ENCODE measurements at regions not wholly inside any gene's neighbourhood (a gene's known extent, or its start where the extent isn't known, plus 50 kb on each side); places are given as distances from the start of the nearest gene placed in this dataset.

DNA sequence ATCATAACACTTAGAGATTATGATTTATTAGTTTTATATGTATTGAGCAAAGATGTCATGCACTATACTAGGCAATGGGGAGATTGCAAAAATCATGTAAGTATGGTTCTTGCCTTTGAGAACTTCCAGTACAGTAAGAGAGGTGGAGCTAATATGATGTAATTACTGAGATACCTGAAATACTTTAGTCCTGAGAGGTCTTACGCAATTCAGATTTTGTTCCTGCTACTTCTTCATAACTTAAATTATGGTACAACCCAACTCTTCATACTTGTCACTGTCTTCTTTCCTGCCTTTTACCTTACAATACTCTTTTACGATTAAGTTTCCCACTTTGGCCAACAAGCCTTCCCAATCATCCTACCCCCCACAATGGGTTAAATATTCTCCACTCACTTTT, 564.2 kb upstream of the PITX2 start:
- DNase-seq = no peak

DNA sequence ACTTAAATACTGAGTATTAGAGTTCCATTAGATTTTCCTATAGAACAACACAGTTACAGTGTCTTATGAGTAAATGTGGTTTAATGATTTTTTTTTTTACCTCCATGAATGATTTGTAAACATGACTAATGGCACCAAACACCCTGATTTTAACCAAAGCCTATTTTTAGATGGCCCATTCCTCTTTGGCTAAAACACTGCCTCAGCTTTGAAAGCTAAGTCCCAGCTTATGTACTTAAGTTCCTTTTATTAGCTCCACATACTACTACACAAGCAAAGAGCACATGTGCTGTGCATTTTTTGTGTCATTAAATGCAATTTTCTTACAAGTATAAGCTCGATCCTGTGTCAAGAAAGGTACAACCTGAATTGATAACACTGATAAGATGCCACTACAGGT, 575.6 kb upstream of the PITX2 start:
- no peak for DNase-seq

DNA sequence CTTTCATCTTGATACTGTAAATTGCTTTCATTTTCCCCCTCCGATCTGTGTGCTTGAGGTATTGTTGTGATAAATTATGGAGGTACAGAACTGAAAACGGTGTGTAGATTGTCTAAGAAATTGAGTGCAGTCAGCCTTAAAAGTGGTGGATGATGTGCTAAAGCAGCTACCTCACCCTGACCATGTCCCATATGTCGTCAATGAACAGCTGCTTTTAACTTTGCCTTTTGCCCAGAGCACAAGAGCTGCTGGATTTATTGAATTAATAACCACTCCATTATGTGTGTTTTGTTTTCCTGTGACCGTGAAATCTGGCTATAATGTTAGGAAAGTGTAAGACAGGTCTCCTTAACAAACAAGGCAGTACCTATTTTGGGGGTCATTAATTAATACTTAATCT, 581.9 kb upstream of the PITX2 start:
- no peak for DNase-seq

DNA sequence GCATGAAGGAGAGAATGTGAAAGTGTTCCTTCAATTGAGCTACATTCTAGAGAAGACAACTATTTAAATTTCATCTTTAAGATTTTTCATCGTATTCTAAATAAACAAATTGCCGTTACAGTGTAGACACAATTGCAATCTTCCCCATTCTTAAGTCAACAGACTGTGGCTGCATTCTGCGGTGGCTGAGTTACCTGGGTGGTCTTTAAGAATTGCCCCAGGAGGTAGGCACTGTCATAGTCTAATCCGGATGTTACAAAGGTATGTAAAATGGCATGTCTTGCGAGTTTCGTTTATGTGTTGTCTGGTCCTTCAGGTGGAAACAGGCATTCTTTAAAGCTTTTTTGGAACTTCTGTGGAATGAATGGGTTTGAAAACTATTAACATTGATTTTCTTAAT, 586.1 kb upstream of the PITX2 start:
- DNase-seq = no peak

DNA sequence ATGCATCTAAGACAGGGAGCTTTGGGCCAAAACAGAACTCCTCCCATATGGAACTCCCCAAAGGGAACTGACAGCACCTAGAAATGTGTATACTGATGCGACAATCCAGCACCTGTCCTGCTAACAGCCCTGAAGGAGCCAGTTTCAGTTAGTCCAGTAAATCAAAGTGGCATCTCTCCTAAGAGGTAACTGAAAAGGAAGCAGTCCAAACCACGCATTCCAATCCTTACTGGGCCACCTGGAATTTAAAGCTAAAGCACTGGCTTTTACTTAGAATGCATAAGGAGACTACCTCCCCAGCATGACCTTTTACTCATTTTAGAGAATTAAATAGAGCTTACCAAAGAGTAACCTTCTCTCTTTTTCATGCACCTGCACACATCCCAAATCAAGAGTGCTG, 586.8 kb upstream of the PITX2 start:
- DNase-seq = no peak

DNA sequence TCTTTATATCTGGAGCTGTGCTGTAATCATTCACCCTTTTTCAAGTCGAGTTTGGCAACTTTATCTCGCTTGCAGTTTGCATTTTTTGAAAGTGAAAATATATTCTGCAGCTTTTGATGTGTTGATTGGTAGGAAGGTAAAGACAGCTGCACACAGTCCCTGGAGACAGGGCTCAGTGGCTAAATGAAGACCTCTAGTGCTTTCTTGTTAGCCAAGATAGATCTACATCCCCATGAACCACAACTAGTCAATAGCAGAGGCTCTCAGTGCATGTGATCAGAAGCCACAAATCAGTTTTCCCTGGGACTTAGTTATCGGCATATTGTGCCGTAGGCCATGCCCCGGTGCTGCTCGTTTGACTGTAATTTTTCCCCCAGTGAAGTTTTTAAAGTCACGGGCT, 587.7 kb upstream of the PITX2 start:
- no peak for DNase-seq

DNA sequence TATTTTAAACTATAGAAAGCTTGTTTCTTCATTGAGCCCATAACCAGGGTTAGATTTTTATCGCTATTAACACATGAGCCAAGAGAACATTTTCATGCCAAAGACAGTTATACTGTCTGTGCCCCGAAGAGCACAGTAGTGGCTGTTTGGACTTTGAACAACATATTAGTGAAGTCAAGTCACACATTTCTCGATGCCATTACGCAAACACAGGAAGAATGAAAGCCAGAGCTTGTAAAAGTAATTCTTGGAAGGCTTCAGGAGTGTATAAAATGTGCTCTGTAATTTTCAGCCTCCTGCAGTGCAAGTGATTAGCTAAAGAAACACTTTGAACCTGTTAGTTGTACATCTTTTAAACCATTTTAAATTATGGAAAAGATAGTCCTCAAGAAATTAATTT, 590.7 kb upstream of the PITX2 start:
- DNase-seq = no peak

DNA sequence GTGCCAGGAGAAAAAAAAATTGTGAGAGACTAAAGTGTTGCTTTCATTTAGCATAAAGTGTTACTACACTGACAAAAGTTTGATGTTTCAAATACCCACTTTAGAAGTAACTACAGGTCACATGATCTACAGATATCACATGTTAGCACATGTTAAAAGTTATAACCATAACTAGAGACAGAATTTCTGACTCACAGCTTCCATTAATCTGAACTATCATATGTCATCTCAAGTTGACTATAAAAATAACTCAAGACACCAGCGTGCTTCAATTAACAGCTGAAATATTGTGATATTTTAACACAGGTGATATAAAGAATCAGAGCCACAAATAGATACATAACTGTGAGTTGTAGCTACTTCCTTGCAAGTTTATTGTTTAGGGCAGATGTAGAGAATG, 591.5 kb upstream of the PITX2 start:
- DNase-seq = no peak

DNA sequence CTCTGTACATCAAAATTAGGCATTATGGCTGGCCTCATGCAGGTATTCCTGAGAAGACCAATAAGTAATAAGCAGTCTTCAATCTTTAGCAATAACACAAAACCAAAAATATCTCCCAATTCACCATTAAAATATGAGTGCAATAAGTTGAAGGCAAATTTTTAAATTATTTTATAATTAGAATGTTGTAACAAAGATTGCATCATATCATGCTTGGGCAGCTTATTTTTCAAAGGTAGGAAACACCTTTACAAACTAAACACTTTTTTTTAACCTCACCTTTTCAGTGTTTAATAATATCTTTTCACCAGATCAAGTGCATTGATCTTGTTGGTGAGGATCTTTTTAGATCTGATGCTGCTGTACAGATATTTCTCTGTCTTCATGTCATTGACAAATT, 592.9 kb upstream of the PITX2 start:
- no peak for DNase-seq

DNA sequence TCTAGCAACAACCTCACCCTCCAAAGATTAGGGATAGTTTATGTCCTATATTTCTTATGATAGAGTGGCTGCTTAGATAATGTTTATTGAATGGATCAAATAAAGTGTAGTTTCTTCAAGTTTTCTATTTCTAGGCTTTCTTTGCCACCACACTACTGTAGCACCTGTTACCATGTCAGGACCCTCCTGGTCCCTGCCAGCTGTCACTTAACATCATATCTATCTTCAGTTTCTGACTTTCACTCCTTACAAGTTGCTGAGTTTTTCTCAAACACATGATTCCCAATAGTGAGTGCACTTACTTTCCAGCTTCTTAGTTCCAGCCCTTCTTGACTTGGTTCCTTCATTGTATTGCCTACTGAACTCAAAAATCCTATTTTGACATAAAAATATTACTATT, 593.9 kb upstream of the PITX2 start:
- DNase-seq = no peak

DNA sequence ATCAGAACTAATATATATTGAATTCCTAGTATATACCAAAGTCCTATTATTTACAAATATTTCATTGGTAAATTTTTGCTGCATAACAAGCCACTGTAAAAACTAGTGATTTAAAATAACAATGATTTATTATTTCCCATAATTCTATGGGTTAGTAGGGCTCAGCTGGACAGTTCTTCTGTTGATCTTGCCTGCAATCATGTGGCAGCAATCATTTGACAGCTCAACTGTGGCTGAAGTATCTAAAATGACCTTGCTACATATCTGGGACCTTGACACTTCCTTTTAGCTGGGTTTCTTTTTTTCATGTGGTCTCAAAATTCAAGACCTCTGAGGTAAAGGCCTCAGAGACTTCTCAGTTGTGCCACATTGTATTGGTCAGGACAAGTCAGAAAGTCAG, 598.5 kb upstream of the PITX2 start:
- DNase-seq = no peak

DNA sequence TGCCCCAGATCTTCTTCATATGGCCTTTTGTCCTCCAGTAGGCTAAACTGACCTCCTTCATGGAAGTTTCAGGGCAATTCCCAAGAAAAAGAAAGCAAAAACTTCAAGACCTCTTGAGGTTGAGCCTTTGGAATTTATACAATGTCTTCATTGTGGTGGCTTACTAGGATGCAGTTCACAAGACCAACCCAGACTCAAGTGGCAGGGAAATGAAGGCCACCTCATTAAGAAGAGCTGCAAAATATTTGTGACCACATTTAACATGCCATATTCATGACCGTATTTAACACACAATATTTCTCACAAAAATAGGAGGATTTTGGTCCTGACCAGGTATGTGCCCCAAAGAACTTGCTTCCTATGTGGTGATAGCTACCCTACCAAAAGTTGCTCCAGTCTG, 605.5 kb upstream of the PITX2 start:
- no peak for DNase-seq

DNA sequence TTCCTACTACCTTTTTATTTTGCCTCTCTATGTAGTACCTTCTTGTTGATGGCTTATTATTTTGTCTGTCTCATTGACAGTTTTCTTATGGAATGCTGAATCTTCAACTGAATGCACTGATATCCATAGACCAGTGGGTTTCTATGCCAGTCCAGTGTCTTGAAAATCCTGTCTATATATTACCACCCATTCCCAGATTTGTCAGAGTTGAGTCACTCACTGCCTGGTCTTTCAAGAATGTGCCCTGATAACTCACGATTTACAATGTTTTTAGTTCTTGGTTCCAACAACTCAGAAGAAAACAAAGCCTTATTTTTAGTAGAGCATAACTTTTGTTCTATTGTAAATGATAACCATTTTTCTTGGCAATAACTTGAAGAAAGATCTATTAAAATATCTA, 606.0 kb upstream of the PITX2 start:
- DNase-seq = no peak

DNA sequence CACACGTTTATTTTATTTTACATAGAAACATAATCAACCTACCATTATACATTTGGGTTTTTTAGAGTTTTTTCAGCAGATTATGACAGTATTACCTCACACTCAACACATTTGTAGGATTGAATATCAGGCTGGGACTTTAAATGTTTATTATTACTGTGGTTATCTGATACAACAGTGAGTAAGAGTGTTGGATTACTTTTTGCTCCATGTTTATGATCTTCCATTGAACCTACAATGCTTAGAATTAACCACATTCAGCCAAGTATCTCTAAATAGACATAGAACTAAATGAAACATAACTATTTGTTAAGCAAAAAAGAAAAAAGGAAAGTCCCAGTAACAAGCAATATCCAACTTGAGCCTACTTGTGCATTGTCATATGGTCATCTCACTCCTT, 607.4 kb upstream of the PITX2 start:
- no peak for DNase-seq

DNA sequence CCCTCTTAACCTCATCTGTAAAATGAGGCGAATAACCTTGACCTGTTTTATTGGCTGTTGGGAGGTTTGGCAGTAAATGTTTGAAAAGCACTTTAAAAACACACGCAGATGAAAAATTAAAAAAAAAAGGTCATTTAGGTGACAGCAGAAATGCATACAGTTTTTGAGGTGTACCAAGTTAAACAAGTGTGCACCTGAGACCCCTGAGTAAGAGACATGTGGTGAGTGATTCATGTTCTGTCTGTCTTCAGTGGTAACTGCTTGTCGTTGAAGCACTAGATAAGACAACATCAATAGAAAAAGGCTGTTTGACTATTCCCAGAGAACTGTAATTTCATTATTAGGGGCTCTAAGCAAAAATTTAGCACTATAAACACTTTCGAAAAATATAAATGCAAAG, 608.4 kb upstream of the PITX2 start:
- DNase-seq = no peak

DNA sequence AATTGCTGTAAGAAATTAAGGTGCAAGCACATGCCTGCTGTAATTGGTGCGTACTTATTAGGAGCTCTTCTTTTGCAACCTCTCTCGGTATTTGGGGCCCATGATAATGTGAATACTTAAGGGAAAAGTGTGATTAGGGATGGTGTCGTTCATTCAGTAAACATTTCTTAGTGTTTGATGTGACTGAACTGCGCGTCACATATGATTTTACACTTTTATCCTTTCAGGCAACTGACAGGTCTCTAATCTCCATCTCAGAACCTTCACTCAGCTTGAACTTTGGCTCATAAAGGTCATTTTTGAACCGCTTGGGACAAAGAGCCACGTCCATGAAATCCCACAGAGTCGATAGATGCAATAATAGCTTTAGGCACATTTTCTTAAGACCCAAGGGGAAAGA, 612.1 kb upstream of the PITX2 start:
- DNase-seq = no peak

DNA sequence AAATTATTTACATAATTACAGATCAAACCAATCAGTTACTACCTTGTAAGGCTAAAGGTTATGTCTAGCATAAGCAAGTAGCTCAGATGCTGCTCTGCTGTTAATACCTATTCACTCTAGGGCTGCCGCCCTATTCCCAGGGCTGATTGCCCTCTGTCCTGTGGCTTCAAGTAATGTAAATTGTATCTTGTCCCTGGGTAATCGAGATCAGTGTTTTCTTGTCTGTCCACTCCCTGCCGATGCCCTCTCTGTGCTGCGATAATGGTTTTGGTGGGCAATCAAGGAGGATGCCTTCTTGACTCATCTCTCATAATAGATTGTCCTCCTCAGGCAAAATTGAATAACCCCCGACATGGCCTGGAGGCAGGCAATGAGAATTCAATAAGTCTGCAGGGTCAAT, 641.0 kb upstream of the PITX2 start:
- DNase-seq = no peak

DNA sequence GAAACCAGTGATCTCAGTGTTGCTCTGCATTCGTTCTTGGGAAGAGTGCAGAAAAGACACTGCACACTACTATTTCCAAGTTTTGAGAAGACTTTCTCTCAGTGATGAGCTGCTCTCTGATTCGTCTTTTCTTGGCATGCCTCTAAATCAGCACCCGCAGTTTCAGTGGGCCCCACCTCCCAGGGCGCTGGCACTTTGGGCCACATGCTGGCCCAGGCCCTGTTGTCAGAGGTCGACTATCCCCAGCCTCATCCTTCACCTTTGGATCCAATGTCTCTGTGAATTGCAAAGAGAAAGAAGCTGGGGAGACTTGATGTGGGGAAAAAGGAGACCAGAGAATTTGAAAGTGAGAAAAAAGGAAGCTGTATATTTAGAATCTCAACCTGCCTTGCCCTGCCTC, 644.1 kb upstream of the PITX2 start:
- DNase-seq = no peak

DNA sequence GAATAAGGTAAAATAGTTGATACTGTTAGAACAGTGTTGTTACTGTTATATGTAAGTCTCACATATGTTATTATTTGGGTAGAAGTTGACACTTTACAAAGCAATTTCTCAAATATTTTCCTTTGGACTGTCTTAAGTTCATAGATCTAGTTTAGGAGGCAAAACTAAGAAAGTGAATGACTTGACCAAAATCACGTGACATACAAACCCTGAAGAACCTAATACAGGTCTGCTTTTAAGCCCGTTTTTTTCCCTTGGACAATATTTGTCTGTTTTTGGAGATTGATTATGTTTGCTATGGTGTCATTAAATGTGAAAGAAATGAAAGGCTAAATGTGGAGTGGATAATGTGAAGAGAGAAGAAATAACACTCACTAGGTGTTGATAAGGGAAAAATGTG, 644.9 kb upstream of the PITX2 start:
- DNase-seq = no peak

DNA sequence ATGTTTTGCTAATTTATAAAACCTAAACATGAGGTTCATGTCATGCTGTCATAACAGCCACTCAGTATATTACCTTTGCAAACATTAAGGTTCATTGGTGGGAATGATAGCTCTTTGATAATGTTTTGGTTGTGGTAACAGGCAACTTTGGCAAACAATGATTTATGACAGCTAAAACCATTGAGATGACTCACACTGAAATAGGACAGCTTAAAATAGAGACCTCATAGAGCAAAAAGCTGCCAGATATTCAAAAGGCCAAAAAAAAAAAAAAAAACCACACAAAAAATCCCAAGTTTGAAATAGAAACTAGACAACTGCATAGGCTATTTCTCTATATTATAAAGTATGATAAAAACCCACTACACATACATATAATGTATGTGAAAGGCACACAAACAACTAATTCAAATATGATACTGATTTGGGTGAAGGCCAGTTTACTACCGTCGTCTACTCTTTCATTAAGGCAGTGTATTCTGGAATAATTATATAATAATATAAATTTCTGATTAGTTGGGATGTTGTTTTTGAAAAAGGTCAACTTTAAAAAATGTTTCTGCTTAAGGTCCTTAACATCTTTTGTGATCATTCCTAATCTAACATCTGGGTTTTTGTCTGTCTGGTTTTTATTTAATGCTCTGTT, 646.0 kb upstream of the PITX2 start:
- no peak for DNase-seq

DNA sequence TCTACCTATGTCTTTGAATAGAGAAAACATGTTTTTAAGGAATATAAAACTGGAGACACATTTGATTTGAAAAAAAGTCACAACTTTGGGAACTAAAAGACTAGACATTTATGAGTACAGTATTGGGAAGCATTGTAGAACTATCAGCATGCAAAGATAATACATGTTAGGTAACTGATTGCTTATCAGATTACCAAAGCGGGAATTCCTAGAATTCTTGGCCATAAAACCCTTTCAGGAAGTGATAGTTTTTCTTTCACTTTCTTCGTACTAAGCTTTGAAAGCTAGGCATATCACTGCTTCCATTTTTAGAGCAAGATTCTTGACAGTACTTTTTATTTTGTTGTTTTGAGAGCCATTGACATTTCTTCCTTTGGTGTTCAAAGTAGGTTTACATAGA, 646.6 kb upstream of the PITX2 start:
- no peak for DNase-seq

DNA sequence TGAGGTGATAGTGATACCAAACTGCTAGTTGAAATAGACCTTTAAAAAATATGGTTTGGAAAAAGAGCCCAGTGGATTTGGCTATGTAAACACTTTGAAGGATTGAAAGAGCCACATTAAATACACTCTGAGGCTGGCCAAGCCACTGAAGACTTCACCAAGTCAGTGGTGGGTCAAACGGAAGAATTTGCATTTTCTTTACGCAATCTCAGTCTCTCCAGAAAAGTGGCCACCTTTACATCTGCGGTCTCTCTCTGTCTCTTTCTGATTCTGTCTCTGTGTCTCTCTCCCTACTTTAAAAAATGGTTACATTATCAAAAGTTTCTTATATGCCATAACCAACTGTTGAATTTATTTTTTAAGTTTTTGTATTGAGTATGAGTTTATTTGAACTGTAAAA, 651.2 kb upstream of the PITX2 start:
- no peak for DNase-seq

DNA sequence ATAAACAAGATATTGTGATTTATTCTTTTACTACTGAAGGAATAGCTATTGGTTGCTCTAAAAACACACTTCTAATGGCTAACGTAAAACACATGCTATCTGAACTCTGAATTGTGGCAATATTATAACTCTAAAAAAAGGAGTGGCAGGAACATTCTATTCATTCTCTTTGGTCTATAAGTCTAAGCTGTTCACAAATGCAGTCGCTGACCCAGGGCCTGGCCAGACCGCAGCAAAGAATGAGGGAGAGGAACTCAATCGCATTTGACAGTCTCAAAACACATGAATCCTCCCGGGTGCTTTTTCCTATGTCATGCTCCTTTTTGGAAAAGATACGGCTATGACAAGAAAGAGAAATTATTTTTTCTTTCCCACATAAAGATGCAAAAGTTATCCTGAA, 651.6 kb upstream of the PITX2 start:
- DNase-seq = no peak

DNA sequence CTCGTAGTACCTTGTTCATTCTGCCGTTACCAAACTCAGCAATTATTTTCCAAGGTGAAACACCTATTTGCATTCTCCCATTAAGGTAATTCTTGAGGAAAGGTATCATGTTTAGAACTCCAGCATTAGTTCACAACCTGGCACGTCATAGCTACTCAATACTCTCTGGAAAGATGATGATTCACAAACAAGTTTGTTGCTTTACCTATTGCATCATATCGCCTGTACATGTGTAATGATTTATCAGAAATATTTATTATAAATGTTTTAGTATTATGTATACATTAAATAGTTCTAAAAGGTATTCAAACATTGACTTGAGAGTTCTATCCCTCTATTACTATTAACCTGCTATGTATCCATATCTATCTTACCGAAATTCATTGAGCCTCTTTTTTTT, 658.3 kb upstream of the PITX2 start:
- DNase-seq = no peak

DNA sequence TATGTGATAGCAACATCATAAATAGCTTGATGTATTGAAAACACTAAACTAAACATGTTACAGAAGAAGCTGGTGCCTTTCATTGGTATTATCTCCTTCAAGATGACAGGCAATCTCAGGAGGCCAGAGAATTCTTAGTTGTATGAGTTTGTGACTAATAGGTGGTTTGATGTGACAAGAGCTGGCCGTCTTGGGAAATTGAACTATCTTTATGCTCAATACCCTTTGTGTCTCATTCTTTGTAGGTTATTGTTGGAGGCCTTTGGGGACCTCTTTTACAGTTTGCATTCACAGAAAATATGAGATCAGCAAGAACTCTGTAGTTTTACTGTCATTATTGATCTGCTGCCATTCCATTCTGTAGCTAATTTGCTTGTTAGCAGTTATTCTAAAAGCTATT, 659.2 kb upstream of the PITX2 start:
- DNase-seq = no peak

DNA sequence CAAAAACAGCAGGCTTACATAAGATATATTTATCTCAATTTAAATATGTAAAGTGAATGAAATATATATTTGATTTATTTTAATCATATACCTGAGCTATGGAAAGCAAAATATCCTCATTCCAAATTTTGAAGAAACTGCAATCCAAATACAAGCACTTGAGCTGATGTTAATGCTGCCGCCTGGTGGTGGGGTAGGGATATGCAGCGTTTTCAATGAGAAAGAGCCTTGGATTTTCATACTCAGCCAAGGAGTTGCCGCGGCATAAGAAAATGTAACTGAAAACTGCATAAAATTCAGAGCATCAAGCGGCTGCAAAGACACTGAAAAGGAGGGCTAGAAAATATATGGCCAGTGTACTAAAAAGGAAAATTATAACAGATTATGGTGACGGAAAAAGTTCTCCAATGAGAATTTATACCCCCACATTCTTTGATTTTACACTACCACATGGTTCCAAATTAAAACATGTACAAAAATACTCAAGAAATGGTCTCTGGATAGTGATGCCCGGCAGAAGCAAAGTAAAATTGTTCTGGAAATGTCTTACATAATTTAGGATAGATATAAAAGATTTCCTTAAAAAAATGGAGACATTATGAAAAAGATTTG, 660.3 kb upstream of the PITX2 start:
- DNase-seq = no peak
